ENCODE measurements at regions not wholly inside any gene's neighbourhood (a gene's known extent, or its start where the extent isn't known, plus 50 kb on each side); places are given as distances from the start of the nearest gene placed in this dataset.
"Not testable (repeated sequence)": the region's sequence is repeated elsewhere in the genome, so short reads cannot be mapped to it uniquely, and the experiment has no call there.

DNA sequence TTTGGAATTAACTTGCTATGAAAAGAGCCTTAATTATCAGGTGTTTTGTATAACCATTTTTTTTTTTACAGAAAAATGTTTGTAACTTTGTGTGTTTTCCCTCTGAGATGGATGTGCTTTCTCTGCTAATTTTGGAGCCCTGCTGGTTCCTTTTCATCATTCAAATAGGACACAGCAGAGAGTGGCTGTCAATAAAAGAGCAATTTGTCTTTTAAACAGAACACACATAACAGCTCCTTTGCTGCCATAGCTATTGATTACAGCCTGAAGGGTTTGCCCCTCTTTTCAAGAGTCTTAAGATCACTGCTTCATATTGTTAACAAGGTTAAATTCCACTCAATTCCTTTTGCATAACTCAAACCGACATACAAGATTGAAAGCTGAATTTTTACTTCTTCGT is 187.2 kb upstream of the MBL2 start:
- Histone ChIP-seq H3K27me3 (ENCODE audit: control insufficient read depth, insufficient read depth, low read length) (no peaks in the 10 kb centered on the region), H3K4me3 (ENCODE audit: low read length) (no peak overlapping the region), H3K9me3 (replicated peaks; ENCODE audit: control insufficient read depth, low read depth, low read length) (no peaks in the 10 kb centered on the region), H3K36me3 (ENCODE audit: control insufficient read depth, insufficient read depth, low read length) (no peaks in the 10 kb centered on the region), H3K4me1 (ENCODE audit: control insufficient read depth, insufficient read depth, low read length) (no peaks in the 10 kb centered on the region), H3K27ac (ENCODE audit: low read length) (no peak overlapping the region)
- WGBS (ENCODE audit: insufficient coverage), result no CpG with 5 or more reads among the region's 2 CpGs
- DNase-seq, result no peak

- WGBS (ENCODE audit: insufficient coverage), result 69% methylated on average over 5 of the region's 5 CpGs
- H3K4me3 ChIP-seq (ENCODE audit: low read length), result no peak overlapping the region
- H3K27me3 ChIP-seq (ENCODE audit: control insufficient read depth, insufficient read depth, low read length), result no peaks in the 10 kb centered on the region
- peaks cover 4% of the 10 kb centered on the region for H3K4me1 ChIP-seq (ENCODE audit: control insufficient read depth, insufficient read depth, low read length)
- H3K36me3 ChIP-seq (ENCODE audit: control insufficient read depth, insufficient read depth, low read length), result no peaks in the 10 kb centered on the region
- no peak overlapping the region for H3K27ac ChIP-seq (ENCODE audit: low read length)
- DNase-seq, result no peak
- H3K9me3 ChIP-seq (replicated peaks; ENCODE audit: control insufficient read depth, low read depth, low read length), result no peaks in the 10 kb centered on the region
These were observed 184.3 kb upstream of the MBL2 start for GRCh38 chr10:52956861-52957260.

DNA sequence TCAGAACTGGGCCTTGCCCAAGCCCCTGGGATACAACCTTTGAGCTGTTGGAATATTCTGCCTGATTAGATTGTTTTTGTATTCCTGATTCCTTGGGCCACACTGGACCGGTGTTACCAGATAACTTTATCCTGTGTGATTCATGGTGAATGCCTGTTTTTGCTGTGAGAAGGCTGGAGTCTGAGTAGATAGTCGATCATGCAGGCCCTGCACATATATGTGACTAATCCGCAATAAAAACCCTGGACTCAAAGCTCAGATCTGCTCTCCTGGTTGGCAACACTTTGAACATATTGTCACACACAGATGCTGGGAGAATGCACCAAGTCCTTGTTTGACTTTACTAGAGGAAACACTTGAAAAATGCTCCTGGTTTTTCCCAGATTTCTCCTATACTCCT is 183.9 kb upstream of the MBL2 start:
- no peak overlapping the region for H3K27ac ChIP-seq (ENCODE audit: low read length)
- peaks cover 4% of the 10 kb centered on the region for H3K4me1 ChIP-seq (ENCODE audit: control insufficient read depth, insufficient read depth, low read length)
- H3K27me3 ChIP-seq (ENCODE audit: control insufficient read depth, insufficient read depth, low read length), result no peaks in the 10 kb centered on the region
- H3K36me3 ChIP-seq (ENCODE audit: control insufficient read depth, insufficient read depth, low read length), result no peaks in the 10 kb centered on the region
- DNase-seq, result no peak
- H3K4me3 ChIP-seq (ENCODE audit: low read length), result no peak overlapping the region
- no peaks in the 10 kb centered on the region for H3K9me3 ChIP-seq (replicated peaks; ENCODE audit: control insufficient read depth, low read depth, low read length)
- 48% methylated on average over 3 of the region's 3 CpGs for WGBS (ENCODE audit: insufficient coverage)

- no peak for DNase-seq
- Histone ChIP-seq H3K27ac (ENCODE audit: low read length) (no peak overlapping the region), H3K4me3 (ENCODE audit: low read length) (no peak overlapping the region), H3K27me3 (ENCODE audit: control insufficient read depth, insufficient read depth, low read length) (no peaks in the 10 kb centered on the region), H3K36me3 (ENCODE audit: control insufficient read depth, insufficient read depth, low read length) (no peaks in the 10 kb centered on the region), H3K4me1 (ENCODE audit: control insufficient read depth, insufficient read depth, low read length) (peaks cover 4% of the 10 kb centered on the region), H3K9me3 (replicated peaks; ENCODE audit: control insufficient read depth, low read depth, low read length) (no peaks in the 10 kb centered on the region)
- WGBS (ENCODE audit: insufficient coverage), result 94% methylated on average over 19 of the region's 21 CpGs
These were observed 182.8 kb upstream of the MBL2 start for GRCh38 chr10:52955337-52955736.

GRCh38 chr10:52954407-52954806 is 181.8 kb upstream of the MBL2 start:
- DNase-seq, result no peak
- Histone ChIP-seq H3K4me3 (ENCODE audit: low read length) (no peak overlapping the region), H3K27ac (ENCODE audit: low read length) (no peak overlapping the region), H3K36me3 (ENCODE audit: control insufficient read depth, insufficient read depth, low read length) (no peaks in the 10 kb centered on the region), H3K4me1 (ENCODE audit: control insufficient read depth, insufficient read depth, low read length) (peaks cover 4% of the 10 kb centered on the region), H3K9me3 (replicated peaks; ENCODE audit: control insufficient read depth, low read depth, low read length) (no peaks in the 10 kb centered on the region), H3K27me3 (ENCODE audit: control insufficient read depth, insufficient read depth, low read length) (no peaks in the 10 kb centered on the region)
- 95% methylated on average over 3 of the region's 5 CpGs for WGBS (ENCODE audit: insufficient coverage)

DNA sequence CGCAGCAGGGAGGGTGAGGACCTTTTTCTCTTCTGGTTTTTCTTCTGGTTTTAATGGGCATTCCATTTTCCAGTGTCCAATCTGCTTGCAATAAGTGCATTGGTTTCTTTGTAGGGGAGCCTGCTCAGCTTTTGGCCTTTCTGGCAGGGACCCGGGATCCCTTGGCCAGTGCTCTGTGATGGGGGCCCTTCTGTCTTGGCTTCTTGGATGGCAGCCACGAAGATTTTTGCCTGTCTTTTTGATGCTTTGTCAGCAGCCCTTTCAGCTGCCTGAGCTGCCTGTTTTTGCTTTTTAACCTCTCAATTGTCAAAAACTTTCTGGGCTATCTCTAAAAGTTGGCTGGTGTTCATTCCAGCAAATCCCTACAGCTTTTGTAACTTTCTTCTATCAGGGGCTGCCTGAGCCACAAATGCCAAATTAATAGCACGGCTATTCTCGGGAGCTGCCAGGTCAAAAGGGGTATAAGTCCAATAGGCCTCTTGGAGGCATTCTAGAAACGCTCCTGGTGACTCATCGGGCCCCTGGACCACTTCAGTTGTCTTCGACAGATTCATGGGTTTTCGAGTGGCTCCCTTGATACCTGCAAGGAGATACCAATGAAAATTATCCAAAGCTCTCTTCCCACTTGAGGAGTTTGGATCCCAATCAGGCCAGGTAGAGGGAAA is 179.9 kb upstream of the MBL2 start:
- DNase-seq, result peak; percentile 19
- Histone ChIP-seq H3K27ac (ENCODE audit: low read length) (no peak overlapping the region), H3K9me3 (replicated peaks; ENCODE audit: control insufficient read depth, low read depth, low read length) (no peaks in the 10 kb centered on the region), H3K4me3 (ENCODE audit: low read length) (no peak overlapping the region), H3K4me1 (ENCODE audit: control insufficient read depth, insufficient read depth, low read length) (peaks cover 4% of the 10 kb centered on the region), H3K36me3 (ENCODE audit: control insufficient read depth, insufficient read depth, low read length) (no peaks in the 10 kb centered on the region), H3K27me3 (ENCODE audit: control insufficient read depth, insufficient read depth, low read length) (no peaks in the 10 kb centered on the region)
- 42% methylated on average over 9 of the region's 9 CpGs for WGBS (ENCODE audit: insufficient coverage)

DNA sequence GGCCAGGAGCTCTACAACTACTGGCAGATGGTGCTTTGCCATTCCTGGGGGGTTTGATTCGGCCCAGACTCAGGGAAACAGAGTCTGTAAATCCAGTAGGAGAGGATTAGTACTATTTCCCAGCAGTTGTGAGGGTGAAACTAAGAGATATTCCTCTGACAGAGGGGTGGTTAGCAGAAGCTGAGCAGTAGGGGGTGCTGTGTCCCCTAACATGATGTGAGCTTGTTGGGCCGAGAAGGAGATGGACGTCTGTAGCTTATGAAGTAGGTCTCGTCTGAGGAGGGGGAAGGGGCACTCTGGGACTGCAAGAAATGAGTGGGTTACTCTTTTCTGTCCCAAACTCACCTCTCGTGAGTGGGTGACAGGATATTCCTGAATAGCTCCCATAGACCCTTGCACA is 179.2 kb upstream of the MBL2 start:
- WGBS (ENCODE audit: insufficient coverage), result 43% methylated on average over 3 of the region's 5 CpGs
- Histone ChIP-seq H3K4me3 (ENCODE audit: low read length) (no peak overlapping the region), H3K27me3 (ENCODE audit: control insufficient read depth, insufficient read depth, low read length) (no peaks in the 10 kb centered on the region), H3K36me3 (ENCODE audit: control insufficient read depth, insufficient read depth, low read length) (no peaks in the 10 kb centered on the region), H3K27ac (ENCODE audit: low read length) (no peak overlapping the region), H3K4me1 (ENCODE audit: control insufficient read depth, insufficient read depth, low read length) (peaks cover 4% of the 10 kb centered on the region), H3K9me3 (replicated peaks; ENCODE audit: control insufficient read depth, low read depth, low read length) (no peaks in the 10 kb centered on the region)
- peak; percentile 24 for DNase-seq

DNA sequence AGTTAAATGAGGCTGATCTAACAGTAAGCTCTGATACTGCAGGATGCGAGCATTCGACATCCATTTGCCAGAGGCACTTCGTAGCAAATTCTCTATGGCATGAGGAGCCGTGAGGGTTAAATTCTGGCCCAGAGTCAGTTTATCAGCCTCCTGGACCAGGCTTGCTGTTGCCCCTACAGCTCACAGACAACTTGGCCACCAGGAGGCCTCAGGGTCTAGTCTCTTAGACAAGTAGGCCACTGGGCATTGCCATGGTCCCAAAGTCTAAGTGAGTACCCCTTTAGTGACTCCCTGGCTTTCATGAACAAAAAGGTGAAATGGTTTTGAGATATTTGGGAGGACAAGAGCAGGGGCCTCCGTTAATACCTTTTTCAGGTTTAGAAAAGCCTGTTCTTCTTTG is 178.0 kb upstream of the MBL2 start:
- Histone ChIP-seq H3K36me3 (ENCODE audit: control insufficient read depth, insufficient read depth, low read length) (no peaks in the 10 kb centered on the region), H3K27ac (ENCODE audit: low read length) (no peak overlapping the region), H3K27me3 (ENCODE audit: control insufficient read depth, insufficient read depth, low read length) (no peaks in the 10 kb centered on the region), H3K4me3 (ENCODE audit: low read length) (no peak overlapping the region), H3K4me1 (ENCODE audit: control insufficient read depth, insufficient read depth, low read length) (peaks cover 4% of the 10 kb centered on the region), H3K9me3 (replicated peaks; ENCODE audit: control insufficient read depth, low read depth, low read length) (no peaks in the 10 kb centered on the region)
- 84% methylated on average over 4 of the region's 5 CpGs for WGBS (ENCODE audit: insufficient coverage)
- DNase-seq, result no peak

GRCh38 chr10:52949899-52950298 is 177.3 kb upstream of the MBL2 start:
- no peak for DNase-seq
- WGBS (ENCODE audit: insufficient coverage), result 63% methylated on average over 11 of the region's 13 CpGs
- H3K27me3 ChIP-seq (ENCODE audit: control insufficient read depth, insufficient read depth, low read length), result no peaks in the 10 kb centered on the region
- H3K36me3 ChIP-seq (ENCODE audit: control insufficient read depth, insufficient read depth, low read length), result no peaks in the 10 kb centered on the region
- H3K4me3 ChIP-seq (ENCODE audit: low read length), result no peak overlapping the region
- H3K9me3 ChIP-seq (replicated peaks; ENCODE audit: control insufficient read depth, low read depth, low read length), result no peaks in the 10 kb centered on the region
- H3K27ac ChIP-seq (ENCODE audit: low read length), result no peak overlapping the region
- peaks cover 4% of the 10 kb centered on the region for H3K4me1 ChIP-seq (ENCODE audit: control insufficient read depth, insufficient read depth, low read length)

DNA sequence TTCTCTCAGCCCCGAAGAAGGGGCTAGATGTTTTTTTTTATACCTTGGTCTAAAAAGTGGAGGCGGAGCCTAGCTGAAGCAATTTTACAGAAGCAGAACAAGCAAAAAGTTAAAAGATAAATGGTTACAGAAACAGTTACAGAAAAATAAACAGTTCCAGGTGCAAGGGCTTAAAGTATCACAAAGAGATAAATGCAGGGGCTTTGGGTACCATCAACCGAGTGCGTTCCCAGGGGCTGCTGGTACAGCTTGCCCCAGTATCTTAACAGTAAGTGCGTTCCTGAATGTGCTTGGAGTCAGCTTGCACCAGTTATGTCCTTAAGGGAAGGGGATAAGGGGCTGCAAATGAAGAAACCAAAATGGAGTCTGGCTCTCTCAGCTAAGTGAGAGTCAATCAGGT is 173.9 kb upstream of the MBL2 start:
- no peak overlapping the region for H3K27ac ChIP-seq (ENCODE audit: low read length)
- WGBS (ENCODE audit: insufficient coverage), result 24% methylated on average over 3 of the region's 5 CpGs
- H3K36me3 ChIP-seq (ENCODE audit: control insufficient read depth, insufficient read depth, low read length), result no peaks in the 10 kb centered on the region
- no peak for DNase-seq
- H3K9me3 ChIP-seq (replicated peaks; ENCODE audit: control insufficient read depth, low read depth, low read length), result no peaks in the 10 kb centered on the region
- no peaks in the 10 kb centered on the region for H3K27me3 ChIP-seq (ENCODE audit: control insufficient read depth, insufficient read depth, low read length)
- no peak overlapping the region for H3K4me3 ChIP-seq (ENCODE audit: low read length)
- H3K4me1 ChIP-seq (ENCODE audit: control insufficient read depth, insufficient read depth, low read length), result no peaks in the 10 kb centered on the region

DNA sequence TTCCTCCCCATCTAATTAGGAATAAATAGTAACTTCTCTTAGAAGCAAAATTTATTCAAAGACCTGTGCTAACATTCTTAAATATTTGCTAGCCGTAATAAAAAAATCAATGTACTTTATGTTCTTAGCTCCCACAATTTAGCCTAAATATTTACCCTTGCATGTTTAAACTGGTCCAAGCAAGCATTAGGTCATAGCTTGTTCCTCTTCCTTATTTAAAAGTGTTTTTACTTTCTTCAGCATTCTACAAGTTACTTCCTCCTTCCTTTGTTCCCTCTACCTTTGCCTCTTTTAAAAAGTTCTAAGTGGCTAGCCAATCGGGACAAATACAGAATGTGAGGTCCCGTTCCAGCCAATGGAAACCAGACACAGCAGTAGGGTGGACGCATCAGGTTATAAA is 172.9 kb upstream of the MBL2 start:
- not testable (repeated sequence) for H3K27ac ChIP-seq (ENCODE audit: low read length); H3K9me3 ChIP-seq (replicated peaks; ENCODE audit: control insufficient read depth, low read depth, low read length); H3K4me1 ChIP-seq (ENCODE audit: control insufficient read depth, insufficient read depth, low read length); H3K36me3 ChIP-seq (ENCODE audit: control insufficient read depth, insufficient read depth, low read length); H3K4me3 ChIP-seq (ENCODE audit: low read length); DNase-seq; H3K27me3 ChIP-seq (ENCODE audit: control insufficient read depth, insufficient read depth, low read length)
- WGBS (ENCODE audit: insufficient coverage), result 96% methylated on average over 3 of the region's 4 CpGs

Measured in muscle of leg (tissue), 3 donors.